ENCODE measurements at regions not wholly inside any gene's neighbourhood (a gene's known extent, or its start where the extent isn't known, plus 50 kb on each side); places are given as distances from the start of the nearest gene placed in this dataset.

DNA sequence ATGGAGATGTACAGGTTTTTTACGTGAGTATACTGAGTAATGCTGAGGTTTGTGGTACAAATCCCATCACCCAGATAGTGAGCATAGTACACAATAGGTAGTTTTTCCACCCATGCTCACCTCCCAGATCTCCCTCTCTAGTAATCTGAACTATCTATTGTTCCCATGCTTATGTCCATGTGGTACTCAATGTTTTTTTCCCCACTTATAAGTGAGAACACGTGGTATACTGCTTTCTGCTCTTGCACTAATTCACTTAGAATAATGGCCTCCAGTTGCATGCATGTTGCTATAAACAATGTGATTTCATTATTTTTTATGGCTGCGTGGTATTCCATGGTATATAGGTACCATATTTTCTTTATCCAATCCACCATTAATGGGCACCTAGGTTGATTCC is 593.9 kb downstream of the ANXA1 start:
- Histone ChIP-seq H3K36me3 (no peaks in the 10 kb centered on the region), H3K4me1 (no peaks in the 10 kb centered on the region), H3K4me3 (no peak overlapping the region), H3K27ac (no peak overlapping the region), H3K9me3 (no peaks in the 10 kb centered on the region), H3K27me3 (no peaks in the 10 kb centered on the region)
- 82 to 88% (median 85%) methylated on average over 3 of the region's 3 CpGs for WGBS, 5 donors
- intact Hi-C loops (cut with DNase I; ENCODE audit: low total_unique reads), result no loop called here
- DNase-seq, result no peak
- no peak for TF ChIP-seq POLR2AphosphoS5 (IDR thresholded peaks at IDR 0.05)
- no peak for TF ChIP-seq CTCF (IDR thresholded peaks at IDR 0.05)
- TF ChIP-seq POLR2A (IDR thresholded peaks at IDR 0.05), result no peak
- no peak for TF ChIP-seq EP300 (IDR thresholded peaks at IDR 0.05)

DNA sequence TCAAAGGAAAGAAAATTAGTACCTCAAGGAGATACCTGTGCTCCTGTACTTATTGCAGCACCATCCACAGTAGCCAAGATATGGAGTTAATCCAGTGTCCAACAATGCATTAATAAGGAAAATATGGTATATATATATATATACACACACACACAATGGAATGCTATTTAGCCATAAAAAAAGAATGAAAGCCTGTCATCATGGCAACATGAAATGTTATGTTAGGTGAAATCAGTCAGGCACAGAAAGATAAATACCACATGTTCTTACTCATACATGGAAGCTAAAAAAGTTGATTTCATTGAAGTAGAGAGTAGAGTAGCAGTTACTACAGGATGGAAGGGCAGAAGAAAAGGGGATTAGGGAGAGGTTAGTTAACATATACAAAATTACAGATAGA is 601.5 kb downstream of the ANXA1 start:
- Histone ChIP-seq H3K4me3 (no peak overlapping the region), H3K9me3 (peaks cover 0 to 7% (median 0%) of the 10 kb centered on the region in 4 donors), H3K27me3 (no peaks in the 10 kb centered on the region), H3K4me1 (no peaks in the 10 kb centered on the region), H3K36me3 (no peaks in the 10 kb centered on the region), H3K27ac (no peak overlapping the region)
- no peak for DNase-seq
- intact Hi-C loops (cut with DNase I; ENCODE audit: low total_unique reads), result no loop called here
- no peak for TF ChIP-seq EP300 (IDR thresholded peaks at IDR 0.05)
- no peak for TF ChIP-seq POLR2A (IDR thresholded peaks at IDR 0.05)
- TF ChIP-seq CTCF (IDR thresholded peaks at IDR 0.05), result no peak
- TF ChIP-seq POLR2AphosphoS5 (IDR thresholded peaks at IDR 0.05), result no peak

DNA sequence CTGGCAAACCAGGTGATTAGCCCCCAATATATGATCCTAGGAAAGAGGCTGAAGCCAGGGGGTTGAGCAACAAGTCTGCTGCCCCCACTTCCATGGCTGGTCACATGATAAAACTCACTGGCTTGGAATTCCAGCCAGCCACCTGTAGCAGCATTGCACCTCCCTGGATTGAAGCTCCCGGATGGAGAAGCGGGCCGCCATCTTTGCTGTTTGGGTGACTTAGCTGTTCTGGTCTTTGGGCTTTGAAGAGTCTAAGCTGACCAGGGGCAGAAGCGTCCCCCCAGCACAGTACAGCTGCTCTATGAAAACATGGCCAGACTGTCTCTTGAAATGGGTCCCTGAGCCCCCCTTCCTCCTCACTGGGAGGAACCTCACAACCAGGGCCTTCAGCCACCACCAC is 610.2 kb downstream of the ANXA1 start:
- no peak for DNase-seq
- 60 to 93% (median 83%) methylated on average over 1 to 4 of the region's 4 CpGs for WGBS, 5 donors
- no peak for TF ChIP-seq POLR2AphosphoS5 (IDR thresholded peaks at IDR 0.05)
- TF ChIP-seq CTCF (IDR thresholded peaks at IDR 0.05), result no peak
- no peak for TF ChIP-seq EP300 (IDR thresholded peaks at IDR 0.05)
- TF ChIP-seq POLR2A (IDR thresholded peaks at IDR 0.05), result no peak
- no peak overlapping the region for H3K4me3 ChIP-seq
- no peaks in the 10 kb centered on the region for H3K4me1 ChIP-seq
- intact Hi-C loops (cut with DNase I; ENCODE audit: low total_unique reads), result no loop called here
- H3K9me3 ChIP-seq, result peaks cover 0 to 10% (median 3%) of the 10 kb centered on the region in 4 donors
- no peak overlapping the region for H3K27ac ChIP-seq
- H3K36me3 ChIP-seq, result no peaks in the 10 kb centered on the region
- no peaks in the 10 kb centered on the region for H3K27me3 ChIP-seq

- no peak overlapping the region for H3K4me3 ChIP-seq
- no peaks in the 10 kb centered on the region for H3K4me1 ChIP-seq
- H3K27me3 ChIP-seq, result no peaks in the 10 kb centered on the region
- no peaks in the 10 kb centered on the region for H3K36me3 ChIP-seq
- TF ChIP-seq CTCF (IDR thresholded peaks at IDR 0.05) (no peak), EP300 (IDR thresholded peaks at IDR 0.05) (no peak), POLR2A (IDR thresholded peaks at IDR 0.05) (no peak), POLR2AphosphoS5 (IDR thresholded peaks at IDR 0.05) (no peak)
- DNase-seq, result no peak
- no peaks in the 10 kb centered on the region for H3K9me3 ChIP-seq
- no peak overlapping the region for H3K27ac ChIP-seq
- intact Hi-C loops (cut with DNase I; ENCODE audit: low total_unique reads), result no loop called here
- 63 to 93% (median 91%) methylated on average over 1 of the region's 1 CpG for WGBS, 5 donors
Observed at GRCh38 chr9:73773896-73774295, 622.2 kb downstream of the ANXA1 start.

Data from stomach (tissue), 8 donors.